K562 (cell line): ENCODE measurements at regions not wholly inside any gene's neighbourhood (a gene's known extent, or its start where the extent isn't known, plus 50 kb on each side); places are given as distances from the start of the nearest gene placed in this dataset.

ENCODE experiments used
- ATAC-seq: fragments of 200-7000 bp; cut with Tn5 transposase; 3 replicates; pipeline ENCODE4 v1.9.1; 2020; ENCODE audit warnings: moderate library complexity
- BruUV-seq: library from RNA; stranded (reverse); fragments of 400-500 nt; replicated peaks from 2 replicates; lab custom pipeline; 2021; lab: Mats Ljungman, UMichigan
- CTCF ChIA-PET: fragments of 300-600 bp; formaldehyde crosslinking; extraction: SDS; loops from one replicate; lab custom pipeline; 2021; ENCODE audit warnings: low intra/inter-chr PET ratio; lab: Yijun Ruan, JAX
- POLR2A ChIA-PET: fragments of 300-600, 350-650 bp; sonication (Branson Sonifier 250); formaldehyde crosslinking; extraction: SDS; loops from one replicate; lab custom pipeline; 2021; ENCODE audit warnings: antibody characterized with exemption, inconsistent platforms; lab: Yijun Ruan, JAX
- DNase-seq, 4 experiments: peaks; one replicate each; pipeline versions ENCODE4 v3.0.0 to v3.0.0-alpha.2; 2011 to 2018; ENCODE audit warnings: low spot score in 3 of 4, mixed read lengths in 3 of 4; ENCODE audit errors: extremely low read depth in 1 of 4
- FAIRE-seq: peaks from 2 replicates; lab custom pipeline; 2011; peaks lifted over from hg19 to GRCh38; lab: Jason Lieb, UNC
- H2AFZ ChIP-seq: 2 replicates; pipeline ENCODE4 v1.6.0; 2011; ENCODE audit warnings: low read depth, low read length, control low read depth, inconsistent platforms
- H3K27ac ChIP-seq: fragments of 200-600 bp; 3 replicates; pipeline ENCODE4 v1.8.0; 2011; ENCODE audit warnings: low read depth, mild to moderate bottlenecking, control low read depth, inconsistent platforms, low read length, moderate library complexity, mixed read lengths; ENCODE audit errors: extremely low read depth
- H3K27me3 ChIP-seq, 2 experiments: fragments of 300-600 bp in 1 of 2; 2 replicates in 1 of 2; 3 replicates in 1 of 2; pipeline versions ENCODE4 v1.6.0 to v1.8.0; 2011; ENCODE audit warnings: inconsistent platforms in 2 of 2, low read length in 2 of 2, mild to moderate bottlenecking in 1 of 2, mixed read lengths in 1 of 2, moderate library complexity in 1 of 2; ENCODE audit not compliant: control insufficient read depth in 2 of 2, insufficient read depth in 2 of 2
- H3K36me3 ChIP-seq: fragments of 300-600 bp; 3 replicates; pipeline ENCODE4 v1.8.0; 2011; ENCODE audit warnings: mild to moderate bottlenecking, low read length, inconsistent platforms; ENCODE audit not compliant: control insufficient read depth, insufficient read depth
- H3K4me1 ChIP-seq, 2 experiments: fragments of 200-600 bp in 1 of 2; replicated peaks in 1 of 2; 2 replicates in 1 of 2; 3 replicates in 1 of 2; pipeline versions ENCODE4 v1.5.1 to v1.8.0; 2011; ENCODE audit warnings: inconsistent platforms in 2 of 2, low read length in 2 of 2, mild to moderate bottlenecking in 1 of 2, mixed read lengths in 1 of 2, moderate library complexity in 1 of 2; ENCODE audit not compliant: control insufficient read depth in 2 of 2, insufficient read depth in 2 of 2
- H3K4me2 ChIP-seq: 2 replicates; pipeline ENCODE4 v1.6.1; 2011; ENCODE audit warnings: low read length, control low read depth, inconsistent platforms, mixed read lengths; ENCODE audit not compliant: insufficient read depth
- H3K4me3 ChIP-seq: fragments of 200-600 bp; sonication (generic), shearing (Covaris generic); 2 replicates; pipeline ENCODE4 v1.5.1; 2016; ENCODE audit warnings: control low read depth, inconsistent platforms
- H3K79me2 ChIP-seq: fragments of 200-600 bp; 3 replicates; pipeline ENCODE4 v1.8.0; 2011; ENCODE audit warnings: low read length, inconsistent platforms; ENCODE audit not compliant: control insufficient read depth, insufficient read depth
- H3K9ac ChIP-seq, 2 experiments: 2 replicates each; pipeline versions ENCODE4 v1.6.0 to v1.6.1; 2011; ENCODE audit warnings: low read depth in 2 of 2, low read length in 2 of 2, control low read depth in 1 of 2, inconsistent platforms in 1 of 2, mild to moderate bottlenecking in 1 of 2, mixed read lengths in 1 of 2; ENCODE audit not compliant: insufficient read depth in 1 of 2
- H3K9me1 ChIP-seq: one replicate; pipeline ENCODE4 v1.6.0; 2011; ENCODE audit warnings: inconsistent platforms, mild to moderate bottlenecking, low read length, moderate library complexity; ENCODE audit not compliant: control insufficient read depth, insufficient read depth
- H3K9me3 ChIP-seq: replicated peaks from 2 replicates; pipeline ENCODE4 v1.5.1; 2011; ENCODE audit warnings: low read depth, low read length, inconsistent platforms; ENCODE audit not compliant: control insufficient read depth, insufficient read depth
- H4K20me1 ChIP-seq: replicated peaks from 2 replicates; pipeline ENCODE4 v1.6.1; 2011; ENCODE audit warnings: low read length, inconsistent platforms, mixed read lengths; ENCODE audit not compliant: control insufficient read depth, insufficient read depth
- ARID1B ChIP-seq: fragments of 450-650 bp; IDR thresholded peaks from 2 replicates; pipeline ENCODE4 v1.6.1; 2016; ENCODE audit warnings: antibody characterized with exemption, mild to moderate bottlenecking, inconsistent platforms
- GABPA ChIP-seq: fragments of 200-800 bp; sonication (Bioruptor generic); conservative IDR thresholded peaks from 2 replicates; pipeline ENCODE4 v1.6.1; 2016; ENCODE audit warnings: low read depth, missing genetic modification characterization, missing compliant biosample characterization
- LARP7 ChIP-seq: fragments of 450-650 bp; IDR thresholded peaks from 2 replicates; pipeline ENCODE4 v1.6.1; 2016
- MAZ ChIP-seq, 2 experiments: fragments of 450-650 bp in 1 of 2; sonication (generic) in 1 of 2; formaldehyde crosslinking; IDR thresholded peaks in 1 of 2; conservative IDR thresholded peaks in 1 of 2; 2 replicates each; pipeline versions ENCODE4 v1.4.0 to v1.5.0; 2020; ENCODE audit warnings: mild to moderate bottlenecking in 1 of 2, missing genetic modification reagents in 1 of 2
- MEF2D ChIP-seq: conservative IDR thresholded peaks from 2 replicates; pipeline ENCODE4 v1.6.1; 2016; ENCODE audit warnings: low read depth, missing genetic modification characterization, missing compliant biosample characterization
- NCOA1 ChIP-seq: fragments of 450-650 bp; IDR thresholded peaks from 2 replicates; pipeline ENCODE4 v1.6.1; 2016; ENCODE audit warnings: low read depth
- RFX7 ChIP-seq: fragments of 250-450 bp; sonication (Bioruptor Pico); IDR thresholded peaks from 2 replicates; pipeline ENCODE4 v1.5.1; 2021; ENCODE audit warnings: mild to moderate bottlenecking
- ZFX ChIP-seq: sonication (generic); formaldehyde crosslinking; IDR thresholded peaks from 2 replicates; pipeline ENCODE4 v1.8.0; 2022; ENCODE audit warnings: mild to moderate bottlenecking, missing genetic modification reagents, moderate library complexity
- ZNF584 ChIP-seq: fragments of 200-800 bp; sonication (Bioruptor generic); IDR thresholded peaks from 2 replicates; pipeline ENCODE4 v1.6.1; 2016; ENCODE audit warnings: low read depth, mild to moderate bottlenecking, missing genetic modification characterization, missing compliant biosample characterization
- WGBS: fragments of 100-300 bp; shearing (Covaris generic); methylation state at CpG from one replicate; pipeline ENCODE4 v1.1.6; 2016; ENCODE audit warnings: low coverage, mixed read lengths; ENCODE audit not compliant: insufficient coverage; ENCODE audit errors: missing lambda C conversion rate; 5-methylcytosine and 5-hydroxymethylcytosine counted together
- in situ Hi-C: fragments of 300-500 bp; cut with MboI; formaldehyde crosslinking; loops from 4 replicates; pipeline ENCODE4 v1.15.0; 2018; ENCODE audit warnings: inconsistent platforms, mixed read lengths
- intact Hi-C: fragments of 100-400 bp; cut with micrococcal nuclease; formaldehyde crosslinking; loops from 2 replicates; pipeline ENCODE4 v1.14.2; 2022
- TF ChIP-seq, protein P1 (sequence below): fragments of 450-650 bp; IDR thresholded peaks from 2 replicates; pipeline ENCODE4 v1.6.1; 2016; ENCODE audit warnings: mild to moderate bottlenecking
- TF ChIP-seq, protein P2 (sequence below): sonication (generic); formaldehyde crosslinking; IDR thresholded peaks from 2 replicates; pipeline ENCODE4 v1.8.0; 2022; ENCODE audit warnings: mild to moderate bottlenecking, missing genetic modification reagents

DNA sequence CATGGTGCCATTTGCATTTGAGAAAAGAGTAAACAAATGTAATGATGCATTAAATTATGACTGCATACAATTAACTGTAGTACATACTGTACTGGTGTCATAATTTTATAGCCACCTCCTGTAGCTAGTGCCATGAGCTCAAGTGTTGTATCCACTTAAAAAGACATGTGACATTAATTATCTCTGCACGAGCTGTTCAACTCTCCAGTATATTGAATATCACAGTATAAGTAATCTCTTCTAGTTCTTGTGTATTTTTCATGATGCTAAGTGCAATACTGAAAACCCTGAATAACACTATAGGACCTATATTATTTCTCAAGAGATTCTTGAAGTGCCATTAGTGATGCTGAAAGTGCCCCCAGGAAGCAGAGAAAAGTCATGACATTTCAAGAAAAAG, 387.3 kb downstream of the PCDH17 start:
- Histone ChIP-seq H3K27ac (no peak overlapping the region), H3K9me1 (no peaks in the 10 kb centered on the region), H4K20me1 (no peaks in the 10 kb centered on the region), H3K4me1 (no peaks in the 10 kb centered on the region)
- TF ChIP-seq ZNF584 (no peak), MEF2D (tag) (no peak), LARP7 (no peak), NCOA1 (no peak), MAZ (CRISPR knock-in tag; conservative IDR thresholded peaks at IDR 0.05 in 1 of 2, IDR thresholded peaks at IDR 0.05 in 1 of 2) (no peak), GABPA (tag) (no peak), ZFX (CRISPR knock-in tag) (no peak), ARID1B (no peak), RFX7 (CRISPR knock-in tag) (no peak)
- TF ChIP-seq, protein P1, sequence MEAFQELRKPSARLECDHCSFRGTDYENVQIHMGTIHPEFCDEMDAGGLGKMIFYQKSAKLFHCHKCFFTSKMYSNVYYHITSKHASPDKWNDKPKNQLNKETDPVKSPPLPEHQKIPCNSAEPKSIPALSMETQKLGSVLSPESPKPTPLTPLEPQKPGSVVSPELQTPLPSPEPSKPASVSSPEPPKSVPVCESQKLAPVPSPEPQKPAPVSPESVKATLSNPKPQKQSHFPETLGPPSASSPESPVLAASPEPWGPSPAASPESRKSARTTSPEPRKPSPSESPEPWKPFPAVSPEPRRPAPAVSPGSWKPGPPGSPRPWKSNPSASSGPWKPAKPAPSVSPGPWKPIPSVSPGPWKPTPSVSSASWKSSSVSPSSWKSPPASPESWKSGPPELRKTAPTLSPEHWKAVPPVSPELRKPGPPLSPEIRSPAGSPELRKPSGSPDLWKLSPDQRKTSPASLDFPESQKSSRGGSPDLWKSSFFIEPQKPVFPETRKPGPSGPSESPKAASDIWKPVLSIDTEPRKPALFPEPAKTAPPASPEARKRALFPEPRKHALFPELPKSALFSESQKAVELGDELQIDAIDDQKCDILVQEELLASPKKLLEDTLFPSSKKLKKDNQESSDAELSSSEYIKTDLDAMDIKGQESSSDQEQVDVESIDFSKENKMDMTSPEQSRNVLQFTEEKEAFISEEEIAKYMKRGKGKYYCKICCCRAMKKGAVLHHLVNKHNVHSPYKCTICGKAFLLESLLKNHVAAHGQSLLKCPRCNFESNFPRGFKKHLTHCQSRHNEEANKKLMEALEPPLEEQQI: no peak
- TF ChIP-seq, protein P2, sequence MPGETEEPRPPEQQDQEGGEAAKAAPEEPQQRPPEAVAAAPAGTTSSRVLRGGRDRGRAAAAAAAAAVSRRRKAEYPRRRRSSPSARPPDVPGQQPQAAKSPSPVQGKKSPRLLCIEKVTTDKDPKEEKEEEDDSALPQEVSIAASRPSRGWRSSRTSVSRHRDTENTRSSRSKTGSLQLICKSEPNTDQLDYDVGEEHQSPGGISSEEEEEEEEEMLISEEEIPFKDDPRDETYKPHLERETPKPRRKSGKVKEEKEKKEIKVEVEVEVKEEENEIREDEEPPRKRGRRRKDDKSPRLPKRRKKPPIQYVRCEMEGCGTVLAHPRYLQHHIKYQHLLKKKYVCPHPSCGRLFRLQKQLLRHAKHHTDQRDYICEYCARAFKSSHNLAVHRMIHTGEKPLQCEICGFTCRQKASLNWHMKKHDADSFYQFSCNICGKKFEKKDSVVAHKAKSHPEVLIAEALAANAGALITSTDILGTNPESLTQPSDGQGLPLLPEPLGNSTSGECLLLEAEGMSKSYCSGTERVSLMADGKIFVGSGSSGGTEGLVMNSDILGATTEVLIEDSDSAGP (CRISPR knock-in tag): no peak
- TF ChIP-seq, all 486 proteins: peak for 0
- intact Hi-C loops: no loop called here
- H3K4me3 ChIP-seq: no peak overlapping the region
- no peak overlapping the region for H3K4me2 ChIP-seq
- H3K9ac ChIP-seq: no peak overlapping the region
- no peak overlapping the region for H2AFZ ChIP-seq
- H3K79me2 ChIP-seq: no peaks in the 10 kb centered on the region
- no peaks in the 10 kb centered on the region for H3K27me3 ChIP-seq
- in situ Hi-C loops: no loop called here
- DNase-seq: no peak
- BruUV-seq: no TSS peak
- ChIA-PET CTCF (no interaction called here), POLR2A (no interaction called here)
- FAIRE-seq: no peak
- 0% methylated on average over 1 of the region's 1 CpG for WGBS
- no peaks in the 10 kb centered on the region for H3K9me3 ChIP-seq
- ATAC-seq: no peak
- no peaks in the 10 kb centered on the region for H3K36me3 ChIP-seq
